Vagina (tissue), 2 donors: ENCODE measurements at regions not wholly inside any gene's neighbourhood (a gene's known extent, or its start where the extent isn't known, plus 50 kb on each side); places are given as distances from the start of the nearest gene placed in this dataset.
"Not testable (repeated sequence)": the region's sequence is repeated elsewhere in the genome, so short reads cannot be mapped to it uniquely, and the experiment has no call there.

Source experiments
- CTCF ChIP-seq, 3 experiments: fragments of 450-650 bp in 2 of 3; fragments of 200-600 bp in 1 of 3; sonication (generic) in 1 of 3; IDR thresholded peaks; one replicate each; pipeline ENCODE4 v1.5.1; 2017 to 2019; ENCODE audit warnings: antibody characterized with exemption in 3 of 3, mild to moderate bottlenecking in 2 of 3, moderate library complexity in 2 of 3
- POLR2A ChIP-seq, 2 donors: fragments of 450-650 bp; IDR thresholded peaks; one replicate each; pipeline ENCODE4 v1.6.1; 2017; ENCODE audit warnings: antibody characterized with exemption in 2 of 2, mild to moderate bottlenecking in 2 of 2, moderate library complexity in 2 of 2

- TF ChIP-seq CTCF, POLR2A (IDR thresholded peaks at IDR 0.05): not testable (repeated sequence)
Measured at GRCh38 chr6:165765256-165765655, 102.2 kb upstream of the PDE10A start.
